ENCODE measurements at regions not wholly inside any gene's neighbourhood (a gene's known extent, or its start where the extent isn't known, plus 50 kb on each side); places are given as distances from the start of the nearest gene placed in this dataset.

GRCh38 chr18:46378126-46378863 lies 274.1 kb downstream of the HAUS1 start:
- no peak for DNase-seq

GRCh38 chr18:46378864-46379207 lies 274.7 kb downstream of the HAUS1 start:
- no peak for DNase-seq

- no peak for DNase-seq
Observed at GRCh38 chr18:46379323-46379950, 275.3 kb downstream of the HAUS1 start.

GRCh38 chr18:46385124-46385523 lies 271.9 kb downstream of the LOXHD1 start:
- DNase-seq: no peak

GRCh38 chr18:46386788-46387187 lies 270.2 kb downstream of the LOXHD1 start:
- peak; percentile 46 to 74 (median 52) for DNase-seq

- DNase-seq: peak; percentile 40 to 68 (median 65)
Observed at GRCh38 chr18:46387441-46388131, 269.4 kb downstream of the LOXHD1 start.

GRCh38 chr18:46388286-46388685 lies 268.7 kb downstream of the LOXHD1 start:
- DNase-seq: peak; percentile 22 to 57 (median 49)

GRCh38 chr18:46392576-46392975 lies 264.4 kb downstream of the LOXHD1 start:
- no peak for DNase-seq

- DNase-seq: no peak
Observed at GRCh38 chr18:46393230-46393629, 263.8 kb downstream of the LOXHD1 start.

- DNase-seq: no peak
Observed at GRCh38 chr18:46393961-46394360, 263.1 kb downstream of the LOXHD1 start.

- no peak for DNase-seq
Observed at GRCh38 chr18:46395795-46396194, 261.2 kb downstream of the LOXHD1 start.

GRCh38 chr18:46397174-46397573 lies 259.8 kb downstream of the LOXHD1 start:
- DNase-seq: no peak

GRCh38 chr18:46398005-46398404 lies 259.0 kb downstream of the LOXHD1 start:
- no peak for DNase-seq

- no peak for DNase-seq
Observed at GRCh38 chr18:46398625-46399024, 258.4 kb downstream of the LOXHD1 start.

- no peak for DNase-seq
Observed at GRCh38 chr18:46399303-46399702, 257.7 kb downstream of the LOXHD1 start.

- no peak for DNase-seq
Observed at GRCh38 chr18:46400449-46400848, 256.6 kb downstream of the LOXHD1 start.

GRCh38 chr18:46401486-46402070 lies 255.4 kb downstream of the LOXHD1 start:
- no peak for DNase-seq

- no peak for DNase-seq
Observed at GRCh38 chr18:46402396-46402795, 254.6 kb downstream of the LOXHD1 start.

- no peak for DNase-seq
Observed at GRCh38 chr18:46402945-46403344, 254.1 kb downstream of the LOXHD1 start.

GRCh38 chr18:46405832-46406538 lies 251.0 kb downstream of the LOXHD1 start:
- no peak for DNase-seq

- DNase-seq: no peak
Observed at GRCh38 chr18:46406539-46406932, 250.5 kb downstream of the LOXHD1 start.

Measured in muscle of back (tissue), 3 donors.